Activated B cell treated with CpG ODN at 0.5 μM for 24 hours (primary cell): ENCODE measurements at regions not wholly inside any gene's neighbourhood (a gene's known extent, or its start where the extent isn't known, plus 50 kb on each side); places are given as distances from the start of the nearest gene placed in this dataset.

Source experiments
- ATAC-seq: fragments of 200-7000 bp; cut with Tn5 transposase; one replicate; pipeline ENCODE4 v1.10.0; 2021; ENCODE audit warnings: low read depth, mild to moderate bottlenecking, moderate library complexity
- CTCF ChIA-PET: fragments of 350-600 bp; sonication (Branson Sonifier 250); formaldehyde crosslinking; loops from one replicate; lab custom pipeline; 2021; ENCODE audit warnings: antibody characterized with exemption; lab: Charles Lee
- POLR2A ChIA-PET: fragments of 350-600 bp; sonication (Branson Sonifier 250); formaldehyde crosslinking; loops from one replicate; lab custom pipeline; 2021; ENCODE audit warnings: antibody characterized with exemption; lab: Charles Lee
- DNase-seq: peaks from one replicate; pipeline ENCODE4 v3.0.0; 2022
- H3K27ac Mint-ChIP-seq: one replicate; pipeline ENCODE4 v1.8.0; 2020; ENCODE audit warnings: mixed read lengths
- H3K27me3 Mint-ChIP-seq: one replicate; pipeline ENCODE4 v1.8.0; 2021; ENCODE audit warnings: mixed read lengths
- H3K36me3 Mint-ChIP-seq: one replicate; pipeline ENCODE4 v1.8.0; 2021; ENCODE audit warnings: low read depth, mixed read lengths
- H3K4me1 Mint-ChIP-seq: one replicate; pipeline ENCODE4 v1.8.0; 2021; ENCODE audit warnings: mixed read lengths
- H3K4me3 Mint-ChIP-seq: one replicate; pipeline ENCODE4 v1.8.0; 2020; ENCODE audit warnings: mild to moderate bottlenecking, mixed read lengths
- H3K9me3 Mint-ChIP-seq: one replicate; pipeline ENCODE4 v1.8.0; 2020; ENCODE audit warnings: mixed read lengths
- CTCF ChIP-seq: fragments of 200-600 bp; IDR thresholded peaks from one replicate; pipeline ENCODE4 v1.8.0; 2022; ENCODE audit warnings: antibody characterized with exemption, mild to moderate bottlenecking
- intact Hi-C: fragments of 100-400 bp; cut with micrococcal nuclease; formaldehyde crosslinking; loops from one replicate; pipeline ENCODE4 v1.15.1; 2024

- POLR2A ChIA-PET: no interaction called here
- intact Hi-C loops: no loop called here
- ATAC-seq: no peak
Measured at GRCh38 chr15:23750179-23750578, 63.1 kb upstream of the NDN start.

GRCh38 chr15:23750776-23751175 is 63.7 kb upstream of the NDN start:
- H3K4me3 Mint-ChIP-seq: no peak overlapping the region
- no peak for DNase-seq
- POLR2A ChIA-PET: no interaction called here
- intact Hi-C loops: no loop called here
- no peaks in the 10 kb centered on the region for H3K36me3 Mint-ChIP-seq
- CTCF ChIA-PET: no interaction called here
- no peak for TF ChIP-seq CTCF
- peaks cover 9% of the 10 kb centered on the region for H3K9me3 Mint-ChIP-seq
- no peaks in the 10 kb centered on the region for H3K27me3 Mint-ChIP-seq
- no peak overlapping the region for H3K27ac Mint-ChIP-seq
- no peak for ATAC-seq
- no peaks in the 10 kb centered on the region for H3K4me1 Mint-ChIP-seq

More at GRCh38 chr15:23750179-23750578, 63.1 kb upstream of the NDN start:
- Mint-ChIP-seq H3K4me1 (no peaks in the 10 kb centered on the region), H3K36me3 (no peaks in the 10 kb centered on the region), H3K4me3 (no peak overlapping the region), H3K9me3 (peaks cover 7% of the 10 kb centered on the region), H3K27me3 (no peaks in the 10 kb centered on the region), H3K27ac (no peak overlapping the region)
- TF ChIP-seq CTCF: no peak
- CTCF ChIA-PET: no interaction called here
- DNase-seq: no peak

- Mint-ChIP-seq H3K27me3 (no peaks in the 10 kb centered on the region), H3K27ac (no peak overlapping the region), H3K4me3 (no peak overlapping the region), H3K4me1 (no peaks in the 10 kb centered on the region), H3K9me3 (peaks cover 10% of the 10 kb centered on the region), H3K36me3 (no peaks in the 10 kb centered on the region)
- CTCF ChIA-PET: no interaction called here
- intact Hi-C loops: no loop called here
- POLR2A ChIA-PET: no interaction called here
- TF ChIP-seq CTCF: no peak
- ATAC-seq (no peak), DNase-seq (no peak)
Measured at GRCh38 chr15:23753248-23753647, 66.1 kb upstream of the NDN start.

GRCh38 chr15:23758891-23759290 is 71.8 kb upstream of the NDN start:
- intact Hi-C loops: no loop called here
- H3K27ac Mint-ChIP-seq: no peak overlapping the region
- no peaks in the 10 kb centered on the region for H3K4me1 Mint-ChIP-seq
- CTCF ChIA-PET: no interaction called here
- no peak for DNase-seq
- H3K4me3 Mint-ChIP-seq: no peak overlapping the region
- POLR2A ChIA-PET: no interaction called here
- no peaks in the 10 kb centered on the region for H3K27me3 Mint-ChIP-seq
- H3K36me3 Mint-ChIP-seq: no peaks in the 10 kb centered on the region
- no peak for TF ChIP-seq CTCF
- no peak for ATAC-seq
- peaks cover 7% of the 10 kb centered on the region for H3K9me3 Mint-ChIP-seq

- no peak for TF ChIP-seq CTCF
- ChIA-PET POLR2A (no interaction called here), CTCF (no interaction called here)
- Mint-ChIP-seq H3K4me3 (no peak overlapping the region), H3K4me1 (no peaks in the 10 kb centered on the region), H3K36me3 (no peaks in the 10 kb centered on the region), H3K27ac (no peak overlapping the region), H3K27me3 (no peaks in the 10 kb centered on the region), H3K9me3 (peaks cover 10% of the 10 kb centered on the region)
- intact Hi-C loops: no loop called here
- DNase-seq: no peak
- ATAC-seq: no peak
Measured at GRCh38 chr15:23760024-23760423, 72.9 kb upstream of the NDN start.
